Esophagus squamous epithelium (tissue), 4 donors: ENCODE measurements at regions not wholly inside any gene's neighbourhood (a gene's known extent, or its start where the extent isn't known, plus 50 kb on each side); places are given as distances from the start of the nearest gene placed in this dataset.

Experiments
- POLR2A ChIP-seq, 4 donors: fragments of 450-650 bp; IDR thresholded peaks; one replicate each; pipeline ENCODE4 v1.6.1; 2017; ENCODE audit warnings: antibody characterized with exemption in 4 of 4, mild to moderate bottlenecking in 4 of 4, moderate library complexity in 3 of 4
- TF ChIP-seq, protein P1 (sequence below), 6 experiments: fragments of 450-650 bp in 4 of 6; fragments of 200-600 bp in 2 of 6; sonication (generic) in 2 of 6; IDR thresholded peaks; one replicate each; pipeline ENCODE4 v1.5.1; 2016 to 2019; ENCODE audit warnings: antibody characterized with exemption in 6 of 6, mild to moderate bottlenecking in 4 of 6, moderate library complexity in 4 of 6

DNA sequence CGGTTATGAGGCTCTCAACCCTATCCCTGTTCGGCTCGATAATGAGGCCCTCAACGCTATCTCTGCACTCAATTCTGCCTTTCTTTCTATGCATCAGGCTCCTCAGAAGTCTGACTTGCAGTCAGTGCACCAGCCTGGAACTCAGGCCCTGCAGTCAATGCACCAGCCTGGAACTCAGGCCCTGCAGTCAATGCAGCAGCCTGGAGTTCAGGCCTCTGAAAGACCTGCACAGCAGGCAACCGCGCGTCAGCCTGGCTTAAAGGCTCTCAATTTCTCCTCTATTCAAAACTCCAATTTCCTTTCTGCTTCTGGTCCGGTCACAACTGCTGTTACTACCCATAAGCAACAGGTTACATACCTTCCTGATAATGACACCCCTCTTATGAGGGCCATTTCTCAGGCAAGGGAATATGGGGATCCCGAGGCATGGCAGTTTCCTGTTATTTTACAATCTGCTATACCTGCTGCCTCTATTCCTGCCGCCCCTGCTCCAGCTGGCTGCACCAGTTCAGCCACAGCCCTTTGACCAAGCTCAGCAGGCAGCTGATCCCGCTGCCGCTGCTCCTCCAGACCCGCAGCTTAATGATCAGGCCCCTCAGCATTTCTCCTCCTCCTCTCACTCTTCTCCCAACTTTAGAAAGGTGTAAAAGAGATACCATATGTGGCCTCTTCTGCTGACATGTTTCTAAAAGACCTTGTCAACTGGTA is 933.6 kb upstream of the FANCL start:
- TF ChIP-seq, protein P1, sequence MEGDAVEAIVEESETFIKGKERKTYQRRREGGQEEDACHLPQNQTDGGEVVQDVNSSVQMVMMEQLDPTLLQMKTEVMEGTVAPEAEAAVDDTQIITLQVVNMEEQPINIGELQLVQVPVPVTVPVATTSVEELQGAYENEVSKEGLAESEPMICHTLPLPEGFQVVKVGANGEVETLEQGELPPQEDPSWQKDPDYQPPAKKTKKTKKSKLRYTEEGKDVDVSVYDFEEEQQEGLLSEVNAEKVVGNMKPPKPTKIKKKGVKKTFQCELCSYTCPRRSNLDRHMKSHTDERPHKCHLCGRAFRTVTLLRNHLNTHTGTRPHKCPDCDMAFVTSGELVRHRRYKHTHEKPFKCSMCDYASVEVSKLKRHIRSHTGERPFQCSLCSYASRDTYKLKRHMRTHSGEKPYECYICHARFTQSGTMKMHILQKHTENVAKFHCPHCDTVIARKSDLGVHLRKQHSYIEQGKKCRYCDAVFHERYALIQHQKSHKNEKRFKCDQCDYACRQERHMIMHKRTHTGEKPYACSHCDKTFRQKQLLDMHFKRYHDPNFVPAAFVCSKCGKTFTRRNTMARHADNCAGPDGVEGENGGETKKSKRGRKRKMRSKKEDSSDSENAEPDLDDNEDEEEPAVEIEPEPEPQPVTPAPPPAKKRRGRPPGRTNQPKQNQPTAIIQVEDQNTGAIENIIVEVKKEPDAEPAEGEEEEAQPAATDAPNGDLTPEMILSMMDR (IDR thresholded peaks at IDR 0.05): no peak
- TF ChIP-seq POLR2A (IDR thresholded peaks at IDR 0.05): no peak
